ENCODE measurements at regions not wholly inside any gene's neighbourhood (a gene's known extent, or its start where the extent isn't known, plus 50 kb on each side); places are given as distances from the start of the nearest gene placed in this dataset.

DNA sequence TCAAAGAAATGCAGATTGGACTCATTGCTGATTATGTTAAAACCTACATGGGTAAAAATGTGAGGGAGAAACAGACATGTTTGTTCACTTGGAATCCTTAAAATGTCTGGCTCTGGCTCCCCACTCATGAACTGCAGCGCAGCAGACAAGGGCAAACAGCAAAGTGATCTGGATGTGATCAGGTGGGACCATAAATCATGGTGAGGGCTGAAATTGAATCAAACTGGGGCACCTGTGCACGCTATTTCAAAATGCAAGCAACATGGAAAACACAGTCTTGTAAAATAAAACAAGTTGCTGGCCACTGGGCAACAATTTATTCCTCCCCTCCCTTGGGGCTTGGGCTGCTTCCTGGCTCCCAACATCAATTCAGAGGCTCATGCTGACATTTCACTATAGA lies 373.4 kb downstream of the SEC16B start:
- H3K36me3 Mint-ChIP-seq: no peaks in the 10 kb centered on the region
- no peak overlapping the region for H3K4me2 ChIP-seq
- H3K4me1 Mint-ChIP-seq: peaks cover 9% of the 10 kb centered on the region
- H3K4me3 Mint-ChIP-seq: no peak overlapping the region
- TF ChIP-seq EZH2 (IDR thresholded peaks at IDR 0.05) (no peak), EZH2phosphoT487 (IDR thresholded peaks at IDR 0.05) (no peak)
- TF ChIP-seq, protein P1, sequence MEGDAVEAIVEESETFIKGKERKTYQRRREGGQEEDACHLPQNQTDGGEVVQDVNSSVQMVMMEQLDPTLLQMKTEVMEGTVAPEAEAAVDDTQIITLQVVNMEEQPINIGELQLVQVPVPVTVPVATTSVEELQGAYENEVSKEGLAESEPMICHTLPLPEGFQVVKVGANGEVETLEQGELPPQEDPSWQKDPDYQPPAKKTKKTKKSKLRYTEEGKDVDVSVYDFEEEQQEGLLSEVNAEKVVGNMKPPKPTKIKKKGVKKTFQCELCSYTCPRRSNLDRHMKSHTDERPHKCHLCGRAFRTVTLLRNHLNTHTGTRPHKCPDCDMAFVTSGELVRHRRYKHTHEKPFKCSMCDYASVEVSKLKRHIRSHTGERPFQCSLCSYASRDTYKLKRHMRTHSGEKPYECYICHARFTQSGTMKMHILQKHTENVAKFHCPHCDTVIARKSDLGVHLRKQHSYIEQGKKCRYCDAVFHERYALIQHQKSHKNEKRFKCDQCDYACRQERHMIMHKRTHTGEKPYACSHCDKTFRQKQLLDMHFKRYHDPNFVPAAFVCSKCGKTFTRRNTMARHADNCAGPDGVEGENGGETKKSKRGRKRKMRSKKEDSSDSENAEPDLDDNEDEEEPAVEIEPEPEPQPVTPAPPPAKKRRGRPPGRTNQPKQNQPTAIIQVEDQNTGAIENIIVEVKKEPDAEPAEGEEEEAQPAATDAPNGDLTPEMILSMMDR (IDR thresholded peaks at IDR 0.05): no peak
- H3K4me1 ChIP-seq: peaks cover 4% of the 10 kb centered on the region
- DNase-seq (ENCODE audit: low spot score): no peak
- no peak overlapping the region for H3K9ac ChIP-seq
- H3K36me3 ChIP-seq: no peaks in the 10 kb centered on the region
- no peak overlapping the region for H3K27ac ChIP-seq
- no peaks in the 10 kb centered on the region for H3K27me3 ChIP-seq
- H3K9me3 ChIP-seq (ENCODE audit: low read depth): no peaks in the 10 kb centered on the region
- H3K27ac Mint-ChIP-seq: no peak overlapping the region
- H3K79me2 ChIP-seq (ENCODE audit: low read depth): no peaks in the 10 kb centered on the region
- no peaks in the 10 kb centered on the region for H3K9me3 Mint-ChIP-seq
- H3K4me3 ChIP-seq: no peak overlapping the region
- no peaks in the 10 kb centered on the region for H3F3A ChIP-seq (ENCODE audit: low read depth)
- peaks cover 6% of the 10 kb centered on the region for H3K27me3 Mint-ChIP-seq (ENCODE audit: insufficient read depth, low read depth)
- H2AFZ ChIP-seq (replicated peaks): no peak overlapping the region
- H4K20me1 ChIP-seq (ENCODE audit: low read depth): no peaks in the 10 kb centered on the region

DNA sequence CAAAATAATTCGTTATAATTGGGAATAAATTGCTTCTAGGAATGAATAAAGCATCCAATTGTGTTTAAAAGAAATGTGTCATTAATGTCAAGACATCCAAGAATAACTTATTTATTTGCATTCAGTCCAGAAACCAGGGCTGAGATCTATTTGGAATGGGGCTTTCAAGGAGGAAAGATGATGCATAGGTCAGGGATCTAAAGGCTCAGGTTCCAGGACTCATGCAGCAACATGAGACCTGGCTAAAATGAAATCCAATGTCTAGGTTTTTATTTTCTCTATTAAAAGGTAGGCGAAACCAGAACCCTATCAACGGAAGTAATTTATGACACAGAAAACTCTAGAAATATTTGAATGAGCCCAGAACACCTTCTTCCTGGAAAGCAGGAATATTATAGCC lies 376.8 kb downstream of the SEC16B start:
- no peak overlapping the region for H3K4me2 ChIP-seq

DNA sequence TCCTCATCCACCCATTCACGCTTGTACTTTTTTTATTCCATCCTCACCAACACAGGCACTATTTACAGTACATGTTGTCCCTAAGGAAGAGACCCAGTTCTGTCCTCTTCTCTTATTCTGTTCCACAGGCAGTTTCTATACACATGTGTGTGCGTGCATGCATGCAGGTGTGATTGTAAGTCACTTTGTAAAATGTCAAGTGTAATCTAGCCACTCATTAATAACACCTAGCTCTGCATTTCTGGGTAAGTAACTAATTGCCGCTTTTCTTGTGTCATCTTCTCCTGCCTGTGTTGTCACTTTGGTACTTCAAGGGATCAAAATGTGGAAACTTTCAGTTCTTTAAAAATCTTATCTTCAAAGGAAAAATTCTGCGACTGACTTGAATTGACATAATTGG lies 377.2 kb downstream of the SEC16B start:
- no peak for DNase-seq (ENCODE audit: low spot score)
- H4K20me1 ChIP-seq (ENCODE audit: low read depth): no peaks in the 10 kb centered on the region
- no peak overlapping the region for H3K27ac ChIP-seq
- no peaks in the 10 kb centered on the region for H3K27me3 ChIP-seq
- Mint-ChIP-seq H3K9me3 (no peaks in the 10 kb centered on the region), H3K27me3 (ENCODE audit: insufficient read depth, low read depth) (peaks cover 9% of the 10 kb centered on the region), H3K4me3 (no peak overlapping the region), H3K27ac (no peak overlapping the region), H3K4me1 (peaks cover 11% of the 10 kb centered on the region), H3K36me3 (no peaks in the 10 kb centered on the region)
- no peak overlapping the region for H3K4me2 ChIP-seq
- H3K36me3 ChIP-seq: no peaks in the 10 kb centered on the region
- H3K4me3 ChIP-seq: no peak overlapping the region
- no peak overlapping the region for H2AFZ ChIP-seq (replicated peaks)
- H3K9ac ChIP-seq: no peak overlapping the region
- peaks cover 4% of the 10 kb centered on the region for H3K4me1 ChIP-seq
- no peaks in the 10 kb centered on the region for H3K9me3 ChIP-seq (ENCODE audit: low read depth)
- no peaks in the 10 kb centered on the region for H3F3A ChIP-seq (ENCODE audit: low read depth)
- TF ChIP-seq EZH2 (IDR thresholded peaks at IDR 0.05) (no peak), EZH2phosphoT487 (IDR thresholded peaks at IDR 0.05) (no peak)
- TF ChIP-seq, protein P1 (IDR thresholded peaks at IDR 0.05): no peak
- H3K79me2 ChIP-seq (ENCODE audit: low read depth): no peaks in the 10 kb centered on the region

More for the DNA sequence above, 376.8 kb downstream of the SEC16B start:
- Mint-ChIP-seq H3K27me3 (ENCODE audit: insufficient read depth, low read depth) (peaks cover 9% of the 10 kb centered on the region), H3K27ac (no peak overlapping the region), H3K4me1 (peaks cover 11% of the 10 kb centered on the region), H3K9me3 (no peaks in the 10 kb centered on the region), H3K4me3 (no peak overlapping the region), H3K36me3 (no peaks in the 10 kb centered on the region)
- H3F3A ChIP-seq (ENCODE audit: low read depth): no peaks in the 10 kb centered on the region
- no peak for DNase-seq (ENCODE audit: low spot score)
- H3K9ac ChIP-seq: no peak overlapping the region
- H3K27ac ChIP-seq: no peak overlapping the region
- no peak for TF ChIP-seq EZH2 (IDR thresholded peaks at IDR 0.05)
- TF ChIP-seq, protein P1 (IDR thresholded peaks at IDR 0.05): no peak
- TF ChIP-seq EZH2phosphoT487 (IDR thresholded peaks at IDR 0.05): no peak
- H3K4me3 ChIP-seq: no peak overlapping the region
- peaks cover 4% of the 10 kb centered on the region for H3K4me1 ChIP-seq
- H3K9me3 ChIP-seq (ENCODE audit: low read depth): no peaks in the 10 kb centered on the region
- H3K36me3 ChIP-seq: no peaks in the 10 kb centered on the region
- no peaks in the 10 kb centered on the region for H4K20me1 ChIP-seq (ENCODE audit: low read depth)
- H2AFZ ChIP-seq (replicated peaks): no peak overlapping the region
- H3K79me2 ChIP-seq (ENCODE audit: low read depth): no peaks in the 10 kb centered on the region
- H3K27me3 ChIP-seq: no peaks in the 10 kb centered on the region
